B cell (primary cell): ENCODE measurements at regions not wholly inside any gene's neighbourhood (a gene's known extent, or its start where the extent isn't known, plus 50 kb on each side); places are given as distances from the start of the nearest gene placed in this dataset.

Experiments used
- ATAC-seq: fragments of 200-7000 bp; cut with Tn5 transposase; one replicate; pipeline ENCODE4 v1.10.0; 2021; ENCODE audit warnings: low read depth, mild to moderate bottlenecking, moderate number of reproducible peaks, moderate library complexity
- CTCF ChIA-PET: fragments of 350-600 bp; sonication (Branson Sonifier 250); formaldehyde crosslinking; loops from one replicate; lab custom pipeline; 2021; ENCODE audit warnings: antibody characterized with exemption, inconsistent platforms; lab: Charles Lee
- POLR2A ChIA-PET: fragments of 350-600 bp; sonication (Branson Sonifier 250); formaldehyde crosslinking; loops from one replicate; lab custom pipeline; 2021; ENCODE audit warnings: antibody characterized with exemption; lab: Charles Lee
- DNase-seq: peaks from one replicate; pipeline ENCODE4 v3.0.0; 2013
- H2AFZ ChIP-seq: 2 replicates; pipeline ENCODE4 v1.6.1; 2012; ENCODE audit warnings: mild to moderate bottlenecking, low read depth, low read length; ENCODE audit not compliant: insufficient read depth, poor library complexity, severe bottlenecking
- H3K27ac ChIP-seq, 2 donors: 1 replicate in 1 of 2; 2 replicates in 1 of 2; pipeline ENCODE4 v1.5.1; 2012 to 2013; ENCODE audit warnings: low read length in 2 of 2, mild to moderate bottlenecking in 2 of 2, moderate library complexity in 1 of 2
- H3K27me3 ChIP-seq, 4 experiments: fragments of 200-600 bp in 1 of 4; sonication (generic) in 1 of 4; replicated peaks in 1 of 4; 1 replicate in 2 of 4; 2 replicates in 2 of 4; pipeline versions ENCODE4 v1.6.1 to v1.7.0; 2013 to 2016; ENCODE audit warnings: low read length in 3 of 4, mild to moderate bottlenecking in 2 of 4, mixed read lengths in 1 of 4, moderate library complexity in 1 of 4; ENCODE audit not compliant: insufficient read depth in 4 of 4, control insufficient read depth in 3 of 4; ENCODE audit errors: control extremely low read depth in 1 of 4
- H3K36me3 ChIP-seq, 2 experiments: replicated peaks in 1 of 2; 1 replicate in 1 of 2; 2 replicates in 1 of 2; pipeline versions ENCODE4 v1.6.1 to v1.7.1; 2013; ENCODE audit warnings: low read length in 1 of 2; ENCODE audit not compliant: insufficient read depth in 2 of 2, control insufficient read depth in 1 of 2; ENCODE audit errors: control extremely low read depth in 1 of 2, extremely low read depth in 1 of 2
- H3K4me1 ChIP-seq, 2 donors: fragments of 200-600 bp in 1 of 2; sonication (generic) in 1 of 2; 1 replicate in 1 of 2; 2 replicates in 1 of 2; pipeline versions ENCODE4 v1.5.1 to v1.6.1; 2013 to 2017; ENCODE audit warnings: low read length in 2 of 2; ENCODE audit not compliant: control insufficient read depth in 2 of 2, insufficient read depth in 2 of 2
- H3K4me2 ChIP-seq: replicated peaks from 2 replicates; pipeline ENCODE3; 2012; ENCODE audit warnings: mild to moderate bottlenecking, low read depth, low read length; ENCODE audit not compliant: poor library complexity, severe bottlenecking
- H3K4me3 ChIP-seq, 5 experiments: fragments of 200-600 bp in 1 of 5; sonication (generic) in 1 of 5; 1 replicate in 3 of 5; 2 replicates in 2 of 5; pipeline versions ENCODE4 v1.5.1 to v1.7.0; 2011 to 2016; ENCODE audit warnings: low read length in 4 of 5, mild to moderate bottlenecking in 4 of 5, low read depth in 2 of 5, control low read depth in 1 of 5, moderate library complexity in 1 of 5; ENCODE audit not compliant: insufficient read depth in 1 of 5; ENCODE audit errors: control extremely low read depth in 1 of 5, extremely low read depth in 1 of 5
- H3K79me2 ChIP-seq: fragments of 200-600 bp; sonication (generic); one replicate; pipeline ENCODE4 v1.6.0; 2016; ENCODE audit warnings: low read length; ENCODE audit not compliant: control insufficient read depth, insufficient read depth
- H3K9ac ChIP-seq: fragments of 200-600 bp; sonication (generic); 2 replicates; pipeline ENCODE4 v1.6.1; 2017; ENCODE audit warnings: mild to moderate bottlenecking, low read length, moderate library complexity
- H3K9me3 ChIP-seq, 3 donors: one replicate each; pipeline versions ENCODE4 v1.6.1 to v1.7.1; 2013; ENCODE audit warnings: low read length in 2 of 3; ENCODE audit not compliant: control insufficient read depth in 2 of 3, insufficient read depth in 1 of 3; ENCODE audit errors: control extremely low read depth in 1 of 3
- H4K20me1 ChIP-seq: 2 replicates; pipeline ENCODE4 v1.6.0; 2012; ENCODE audit warnings: mild to moderate bottlenecking, low read length; ENCODE audit not compliant: insufficient read depth, control insufficient read depth, poor library complexity, severe bottlenecking
- H3K27ac Mint-ChIP-seq: one replicate; pipeline ENCODE4 v1.8.0; 2021; ENCODE audit warnings: mixed read lengths
- H3K27me3 Mint-ChIP-seq: one replicate; pipeline ENCODE4 v1.8.0; 2021; ENCODE audit warnings: mixed read lengths
- H3K4me1 Mint-ChIP-seq: one replicate; pipeline ENCODE4 v1.8.0; 2021; ENCODE audit warnings: mixed read lengths
- H3K4me3 Mint-ChIP-seq: one replicate; pipeline ENCODE4 v1.8.0; 2021; ENCODE audit warnings: mixed read lengths
- H3K9me3 Mint-ChIP-seq: one replicate; pipeline ENCODE4 v1.8.0; 2022; ENCODE audit warnings: mixed read lengths; ENCODE audit not compliant: insufficient read depth
- EZH2 ChIP-seq: IDR thresholded peaks from 2 replicates; pipeline ENCODE4 v1.6.1; 2012; ENCODE audit warnings: borderline replicate concordance, low read depth, mild to moderate bottlenecking, moderate library complexity, low read length; ENCODE audit not compliant: insufficient read depth, poor library complexity, severe bottlenecking
- WGBS: methylation state at CpG from one replicate; pipeline ENCODE4 v1.1.5; 2013; ENCODE audit warnings: missing lambda C conversion rate; ENCODE audit not compliant: insufficient coverage; 5-methylcytosine and 5-hydroxymethylcytosine counted together
- intact Hi-C: fragments of 100-400 bp; cut with micrococcal nuclease; formaldehyde crosslinking; loops from one replicate; pipeline ENCODE4 v1.10.0; 2022
- TF ChIP-seq, protein P1 (sequence below): fragments of 200-600 bp; IDR thresholded peaks from one replicate; pipeline ENCODE4 v1.8.0; 2022; ENCODE audit warnings: antibody characterized with exemption, mild to moderate bottlenecking

GRCh38 chr4:11323771-11324170 lies 104.9 kb downstream of the HS3ST1 start:
- Mint-ChIP-seq H3K4me3 (no peak overlapping the region), H3K9me3 (peaks cover 9% of the 10 kb centered on the region), H3K4me1 (peaks cover 10% of the 10 kb centered on the region), H3K27ac (no peak overlapping the region), H3K27me3 (no peaks in the 10 kb centered on the region)
- Histone ChIP-seq H3K4me1 (peaks cover 4 to 6% of the 10 kb centered on the region in 2 donors), H3K27ac (no peak overlapping the region), H3K79me2 (no peaks in the 10 kb centered on the region), H4K20me1 (no peaks in the 10 kb centered on the region), H3K9ac (no peak overlapping the region), H3K27me3 (no peaks in the 10 kb centered on the region), H3K4me2 (no peak overlapping the region), H3K9me3 (peaks cover 3 to 15% (median 12%) of the 10 kb centered on the region in 3 donors), H3K4me3 (no peak overlapping the region), H3K36me3 (no peaks in the 10 kb centered on the region), H2AFZ (no peak overlapping the region)
- POLR2A ChIA-PET = no interaction called here
- ATAC-seq (no peak), DNase-seq (no peak)
- CTCF ChIA-PET = no interaction called here
- TF ChIP-seq EZH2 = no peak
- intact Hi-C loops = no loop called here

DNA sequence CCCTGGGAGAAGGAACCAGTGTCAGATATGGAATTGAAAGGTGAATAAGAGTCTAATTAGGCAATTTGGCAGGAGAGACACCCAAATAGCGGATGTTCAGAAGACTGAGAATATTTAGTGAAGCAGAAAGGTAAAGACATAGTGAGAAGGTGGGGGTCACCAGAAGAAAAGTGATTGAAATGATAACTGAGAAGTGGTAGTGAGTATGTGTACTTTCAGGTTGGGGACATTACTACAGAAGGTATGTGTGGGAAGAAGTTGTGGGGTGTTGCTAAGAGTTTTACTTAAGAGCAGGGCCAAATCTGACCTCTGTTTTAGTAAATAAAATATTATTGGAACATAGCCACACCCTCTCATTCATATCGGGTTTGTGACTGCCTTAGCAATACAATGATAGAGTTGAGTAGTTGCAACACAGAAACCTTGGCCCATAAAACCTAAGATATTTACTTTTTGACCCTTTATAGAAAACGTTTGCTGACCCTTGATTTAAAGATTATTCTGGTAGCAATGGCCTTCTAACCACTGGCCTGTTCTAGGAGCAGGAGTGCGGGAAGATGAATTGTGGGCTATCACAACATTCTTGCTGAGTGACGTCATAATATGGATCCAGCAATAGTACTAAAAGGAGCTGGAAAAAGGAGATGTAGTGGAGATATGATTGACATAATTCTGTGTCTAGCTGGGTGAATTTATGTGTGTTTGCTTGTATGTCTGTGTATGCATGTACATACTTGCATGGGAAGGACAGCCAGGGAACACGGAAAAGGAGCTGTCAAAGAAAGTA lies 115.3 kb downstream of the HS3ST1 start:
- H3K79me2 ChIP-seq = no peaks in the 10 kb centered on the region
- H3K4me1 ChIP-seq = no peaks in the 10 kb centered on the region
- TF ChIP-seq EZH2 = no peak
- TF ChIP-seq, protein P1, sequence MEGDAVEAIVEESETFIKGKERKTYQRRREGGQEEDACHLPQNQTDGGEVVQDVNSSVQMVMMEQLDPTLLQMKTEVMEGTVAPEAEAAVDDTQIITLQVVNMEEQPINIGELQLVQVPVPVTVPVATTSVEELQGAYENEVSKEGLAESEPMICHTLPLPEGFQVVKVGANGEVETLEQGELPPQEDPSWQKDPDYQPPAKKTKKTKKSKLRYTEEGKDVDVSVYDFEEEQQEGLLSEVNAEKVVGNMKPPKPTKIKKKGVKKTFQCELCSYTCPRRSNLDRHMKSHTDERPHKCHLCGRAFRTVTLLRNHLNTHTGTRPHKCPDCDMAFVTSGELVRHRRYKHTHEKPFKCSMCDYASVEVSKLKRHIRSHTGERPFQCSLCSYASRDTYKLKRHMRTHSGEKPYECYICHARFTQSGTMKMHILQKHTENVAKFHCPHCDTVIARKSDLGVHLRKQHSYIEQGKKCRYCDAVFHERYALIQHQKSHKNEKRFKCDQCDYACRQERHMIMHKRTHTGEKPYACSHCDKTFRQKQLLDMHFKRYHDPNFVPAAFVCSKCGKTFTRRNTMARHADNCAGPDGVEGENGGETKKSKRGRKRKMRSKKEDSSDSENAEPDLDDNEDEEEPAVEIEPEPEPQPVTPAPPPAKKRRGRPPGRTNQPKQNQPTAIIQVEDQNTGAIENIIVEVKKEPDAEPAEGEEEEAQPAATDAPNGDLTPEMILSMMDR = no peak
- POLR2A ChIA-PET = no interaction called here
- no peak overlapping the region for H3K27ac ChIP-seq
- no peaks in the 10 kb centered on the region for H3K27me3 Mint-ChIP-seq
- H4K20me1 ChIP-seq = no peaks in the 10 kb centered on the region
- CTCF ChIA-PET = interaction anchor here (0.5 kb wide), 1 partner anchor 58 kb away, joined by 3 read pairs; no protein-coding TSS in a partner anchor
- H3K9ac ChIP-seq = no peak overlapping the region
- peaks cover 2 to 14% (median 5%) of the 10 kb centered on the region in 3 donors for H3K9me3 ChIP-seq
- H3K4me3 Mint-ChIP-seq = no peak overlapping the region
- no peak overlapping the region for H3K4me3 ChIP-seq
- H3K36me3 ChIP-seq = no peaks in the 10 kb centered on the region
- H3K27ac Mint-ChIP-seq = no peak overlapping the region
- H2AFZ ChIP-seq = no peak overlapping the region
- DNase-seq (no peak), ATAC-seq (no peak)
- 98% methylated on average over 4 of the region's 6 CpGs for WGBS
- H3K4me1 Mint-ChIP-seq = peaks cover 11% of the 10 kb centered on the region
- intact Hi-C loops = no loop called here
- H3K4me2 ChIP-seq = no peak overlapping the region
- no peaks in the 10 kb centered on the region for H3K27me3 ChIP-seq
- peaks cover 6% of the 10 kb centered on the region for H3K9me3 Mint-ChIP-seq
